Renal pelvis (tissue), 1 donor: ENCODE measurements at regions not wholly inside any gene's neighbourhood (a gene's known extent, or its start where the extent isn't known, plus 50 kb on each side); places are given as distances from the start of the nearest gene placed in this dataset.
"Not testable (repeated sequence)": the region's sequence is repeated elsewhere in the genome, so short reads cannot be mapped to it uniquely, and the experiment has no call there.

Experiments used
- DNase-seq: peaks from one replicate; pipeline ENCODE4 v3.0.0-alpha.2; 2013

GRCh38 chr15:69917056-69917455, 180.7 kb downstream of the TLE3 start:
- DNase-seq = no peak

GRCh38 chr15:69919816-69920215, 177.9 kb downstream of the TLE3 start:
- no peak for DNase-seq

GRCh38 chr15:69920221-69920620, 177.5 kb downstream of the TLE3 start:
- DNase-seq = no peak

GRCh38 chr15:69921626-69922619, 175.8 kb downstream of the TLE3 start:
- no peak for DNase-seq

GRCh38 chr15:69924531-69924930, 173.2 kb downstream of the TLE3 start:
- DNase-seq = no peak

- no peak for DNase-seq
Measured at GRCh38 chr15:69926006-69926405, 171.7 kb downstream of the TLE3 start.

GRCh38 chr15:69926721-69927120, 171.0 kb downstream of the TLE3 start:
- DNase-seq = no peak

GRCh38 chr15:69928890-69929289, 168.8 kb downstream of the TLE3 start:
- DNase-seq = not testable (repeated sequence)

- no peak for DNase-seq
Measured at GRCh38 chr15:69929905-69930630, 167.6 kb downstream of the TLE3 start.

GRCh38 chr15:69930754-69931153, 167.0 kb downstream of the TLE3 start:
- no peak for DNase-seq

GRCh38 chr15:69931156-69931555, 166.6 kb downstream of the TLE3 start:
- no peak for DNase-seq

GRCh38 chr15:69934607-69935006, 163.1 kb downstream of the TLE3 start:
- no peak for DNase-seq

- no peak for DNase-seq
Measured at GRCh38 chr15:69939513-69940440, 157.9 kb downstream of the TLE3 start.

- no peak for DNase-seq
Measured at GRCh38 chr15:69940441-69941300, 157.0 kb downstream of the TLE3 start.

- no peak for DNase-seq
Measured at GRCh38 chr15:69941301-69941605, 156.5 kb downstream of the TLE3 start.

- DNase-seq = no peak
Measured at GRCh38 chr15:69941706-69942495, 155.8 kb downstream of the TLE3 start.

GRCh38 chr15:69943637-69944036, 154.1 kb downstream of the TLE3 start:
- DNase-seq = no peak

- DNase-seq = no peak
Measured at GRCh38 chr15:69945729-69946128, 152.0 kb downstream of the TLE3 start.

- no peak for DNase-seq
Measured at GRCh38 chr15:69946870-69947269, 150.8 kb downstream of the TLE3 start.

- DNase-seq = no peak
Measured at GRCh38 chr15:69947394-69947793, 150.3 kb downstream of the TLE3 start.
